ENCODE measurements at regions not wholly inside any gene's neighbourhood (a gene's known extent, or its start where the extent isn't known, plus 50 kb on each side); places are given as distances from the start of the nearest gene placed in this dataset.

- DNase-seq = no peak
These were observed 1094.0 kb upstream of the KLHL29 start for GRCh38 chr2:22290909-22291473.

- no peak for DNase-seq
These were observed 1083.8 kb upstream of the KLHL29 start for GRCh38 chr2:22301228-22301627.

- no peak for DNase-seq
These were observed 1058.7 kb upstream of the KLHL29 start for GRCh38 chr2:22326250-22326649.

- no peak for DNase-seq
These were observed 1055.5 kb upstream of the KLHL29 start for GRCh38 chr2:22329211-22330154.

GRCh38 chr2:22336414-22336813 lies 1048.6 kb upstream of the KLHL29 start:
- no peak for DNase-seq

GRCh38 chr2:22340716-22341115 lies 1044.3 kb upstream of the KLHL29 start:
- DNase-seq = no peak

GRCh38 chr2:22347306-22347705 lies 1037.7 kb upstream of the KLHL29 start:
- no peak for DNase-seq

- DNase-seq = no peak
These were observed 1034.4 kb upstream of the KLHL29 start for GRCh38 chr2:22350621-22351020.

- no peak for DNase-seq
These were observed 1029.1 kb upstream of the KLHL29 start for GRCh38 chr2:22355816-22356433.

GRCh38 chr2:22359071-22359672 lies 1025.8 kb upstream of the KLHL29 start:
- no peak for DNase-seq

- no peak for DNase-seq
These were observed 1024.1 kb upstream of the KLHL29 start for GRCh38 chr2:22360735-22361374.

GRCh38 chr2:22361571-22361970 lies 1023.4 kb upstream of the KLHL29 start:
- DNase-seq = no peak

GRCh38 chr2:22375096-22375495 lies 1009.9 kb upstream of the KLHL29 start:
- no peak for DNase-seq

GRCh38 chr2:22377268-22377667 lies 1007.7 kb upstream of the KLHL29 start:
- DNase-seq = no peak

- no peak for DNase-seq
These were observed 1002.4 kb upstream of the KLHL29 start for GRCh38 chr2:22382479-22383169.

- DNase-seq = no peak
These were observed 987.1 kb upstream of the KLHL29 start for GRCh38 chr2:22397847-22398246.

GRCh38 chr2:22403748-22404147 lies 981.2 kb upstream of the KLHL29 start:
- DNase-seq = no peak

GRCh38 chr2:22406625-22407024 lies 978.4 kb upstream of the KLHL29 start:
- DNase-seq = no peak

GRCh38 chr2:22420076-22420475 lies 964.9 kb upstream of the KLHL29 start:
- DNase-seq = no peak

- no peak for DNase-seq
These were observed 942.9 kb upstream of the KLHL29 start for GRCh38 chr2:22442051-22442450.

GRCh38 chr2:22444281-22444680 lies 940.7 kb upstream of the KLHL29 start:
- DNase-seq = no peak

GRCh38 chr2:22449696-22450095 lies 935.3 kb upstream of the KLHL29 start:
- no peak for DNase-seq
